GM18867 (cell line): ENCODE measurements at regions not wholly inside any gene's neighbourhood (a gene's known extent, or its start where the extent isn't known, plus 50 kb on each side); places are given as distances from the start of the nearest gene placed in this dataset.
A peak's percentile ranks its signal among the peaks of the same experiment; 100 is the strongest.
"Not testable (repeated sequence)": the region's sequence is repeated elsewhere in the genome, so short reads cannot be mapped to it uniquely, and the experiment has no call there.

Experiments
- ATAC-seq: cut with Tn5 transposase; IDR thresholded peaks from one replicate; pipeline ENCODE4 v1.9.1; 2021; ENCODE audit warnings: mild to moderate bottlenecking, moderate library complexity; ENCODE audit not compliant: unreplicated experiment

GRCh38 chrX:65971151-65971550 lies 68.7 kb downstream of the VSIG4 start:
- no peak for ATAC-seq

DNA sequence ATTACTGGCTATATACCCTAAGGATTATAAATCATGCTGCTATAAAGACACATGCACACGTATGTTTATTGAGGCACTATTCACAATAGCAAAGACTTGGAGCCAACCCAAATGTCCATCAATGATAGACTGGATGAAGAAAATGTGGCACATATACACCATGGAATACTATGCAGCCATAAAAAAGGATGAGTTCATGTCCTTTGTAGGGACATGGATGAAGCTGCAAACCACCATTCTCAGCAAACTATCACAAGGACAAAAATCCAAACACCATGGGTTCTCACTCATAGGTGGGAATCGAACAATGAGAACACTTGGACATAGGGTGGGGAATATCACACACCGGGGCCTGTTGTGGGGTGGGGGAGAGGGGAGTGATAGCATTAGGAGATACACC lies 72.7 kb downstream of the VSIG4 start:
- not testable (repeated sequence) for ATAC-seq

- no peak for ATAC-seq
Measured at GRCh38 chrX:65961714-65962113, 78.2 kb downstream of the VSIG4 start.

- ATAC-seq, result no peak
Measured at GRCh38 chrX:65948103-65948502, 91.8 kb downstream of the VSIG4 start.

GRCh38 chrX:65941775-65942174 lies 98.1 kb downstream of the VSIG4 start:
- no peak for ATAC-seq

- ATAC-seq, result no peak
Measured at GRCh38 chrX:65933085-65933589, 106.7 kb downstream of the VSIG4 start.

GRCh38 chrX:65932173-65933084 lies 107.5 kb downstream of the VSIG4 start:
- no peak for ATAC-seq

DNA sequence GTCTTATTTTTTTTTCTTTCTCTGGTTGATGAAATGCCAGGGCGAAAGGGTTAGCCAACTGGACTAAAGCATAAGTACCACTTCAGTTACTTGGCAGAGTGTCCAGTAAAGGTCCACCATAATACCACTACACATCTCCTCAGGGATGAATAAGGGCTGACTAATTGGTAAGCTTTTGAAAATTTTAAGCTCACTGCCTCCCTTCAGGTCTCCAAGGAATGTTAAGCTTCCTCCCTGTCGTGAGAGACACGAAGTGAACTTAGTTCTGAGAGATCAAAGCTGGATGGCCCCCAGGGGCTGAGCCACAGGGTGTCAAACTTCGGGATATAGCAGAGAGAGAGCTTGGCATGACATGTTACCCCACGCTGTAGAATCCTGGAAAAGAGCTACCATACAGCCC lies 111.4 kb downstream of the VSIG4 start:
- ATAC-seq, result no peak

DNA sequence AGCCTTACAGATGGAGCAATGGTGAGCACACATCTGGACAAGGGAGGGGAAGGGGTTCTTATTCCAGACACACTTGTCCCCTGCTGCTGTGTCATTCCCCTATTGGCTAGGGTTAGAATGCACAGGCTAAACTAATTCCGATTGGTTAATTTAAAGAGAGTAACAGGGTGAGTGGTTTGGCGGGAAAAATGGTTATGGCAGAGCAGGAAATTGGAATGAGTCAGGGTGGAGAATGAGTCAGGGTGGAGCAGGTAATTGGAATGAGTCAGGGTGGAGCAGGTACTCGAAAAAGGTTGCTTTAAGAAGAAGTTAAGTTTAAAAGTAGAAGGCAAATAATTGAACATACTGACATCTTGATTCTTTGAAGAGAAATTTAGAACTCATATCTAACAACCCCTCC lies 112.5 kb downstream of the VSIG4 start:
- not testable (repeated sequence) for ATAC-seq

DNA sequence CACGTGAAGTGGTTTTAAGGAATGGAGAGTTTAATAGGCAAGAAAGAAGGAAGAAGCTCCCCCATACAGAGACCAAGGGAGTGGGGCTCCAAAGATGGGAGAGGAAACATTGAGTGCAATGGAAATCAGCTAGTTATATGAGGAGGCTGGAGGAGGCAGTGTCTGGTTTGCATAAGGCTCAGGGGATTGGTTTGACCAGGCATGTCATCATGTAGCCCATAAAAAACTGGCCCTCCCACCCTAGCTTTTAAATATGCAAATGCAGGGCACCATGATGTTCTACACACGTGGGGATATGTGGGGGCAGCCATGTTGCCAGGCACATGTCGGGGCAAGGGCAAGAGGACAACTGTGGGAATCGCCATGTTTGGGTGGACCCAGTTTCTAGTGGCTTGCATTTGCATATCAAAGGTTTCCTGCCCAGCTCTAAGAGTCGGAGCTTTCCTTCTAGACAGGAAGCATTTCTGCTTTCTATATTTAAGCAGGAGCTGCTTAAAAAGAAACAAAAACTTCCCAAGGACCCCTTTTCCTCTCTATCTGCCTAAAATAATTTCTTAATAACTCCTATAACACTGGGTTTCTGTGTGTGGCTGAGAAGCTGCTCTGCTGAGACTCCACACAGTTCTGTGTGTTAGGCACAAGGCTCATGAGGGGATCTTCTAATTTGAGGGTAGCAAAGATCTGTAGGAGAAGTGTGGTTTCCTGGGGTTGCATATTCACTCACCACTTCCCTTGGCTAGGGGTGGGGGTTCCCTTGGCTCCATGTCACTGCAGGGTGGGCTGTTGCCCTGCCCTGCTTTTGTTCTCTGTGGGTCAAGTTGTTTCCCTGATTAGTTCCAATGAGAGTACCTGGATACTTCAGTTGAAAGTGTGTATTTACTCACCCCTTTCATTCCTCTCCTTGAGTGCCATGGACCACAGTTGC lies 113.5 kb downstream of the VSIG4 start:
- ATAC-seq, result peak; percentile 66

DNA sequence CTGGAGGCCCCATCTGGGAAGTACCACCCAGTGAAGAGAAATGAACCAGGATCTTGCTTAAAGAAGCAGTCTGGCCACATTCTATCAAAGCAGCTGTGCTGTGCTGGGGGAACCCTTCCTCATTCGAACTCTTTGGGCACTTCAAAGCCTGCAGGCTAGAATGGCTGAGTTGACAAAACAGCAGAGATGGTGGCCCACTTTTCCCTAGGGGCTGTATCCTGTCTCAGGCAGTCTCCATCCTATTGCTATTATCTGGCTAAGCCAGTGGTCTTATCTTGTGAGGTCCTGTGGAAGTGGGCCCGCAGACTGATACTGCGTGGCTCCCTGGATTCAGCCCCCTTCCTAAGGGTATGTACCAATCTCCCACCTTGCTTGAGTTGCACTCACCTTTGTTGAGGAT lies 114.3 kb downstream of the VSIG4 start:
- no peak for ATAC-seq

DNA sequence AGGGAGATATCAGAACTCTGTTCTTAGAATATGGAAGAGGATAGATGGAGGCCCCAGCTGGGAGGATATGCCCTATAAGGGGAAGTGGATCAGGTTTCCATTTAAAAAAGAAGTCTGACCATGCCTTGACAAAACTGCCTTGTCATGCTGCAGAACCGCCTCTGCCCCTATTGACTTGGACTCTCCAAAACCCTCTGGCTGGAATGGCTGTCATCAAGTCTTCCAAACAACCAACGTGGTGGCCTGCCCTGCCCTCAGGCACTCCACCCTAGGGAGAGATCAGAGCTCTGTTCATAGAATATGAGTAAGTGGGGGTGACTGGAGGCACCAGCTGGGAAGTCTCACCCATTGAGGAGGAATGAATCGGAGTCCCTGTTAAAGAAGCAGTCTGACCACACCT lies 114.9 kb downstream of the VSIG4 start:
- ATAC-seq, result no peak

DNA sequence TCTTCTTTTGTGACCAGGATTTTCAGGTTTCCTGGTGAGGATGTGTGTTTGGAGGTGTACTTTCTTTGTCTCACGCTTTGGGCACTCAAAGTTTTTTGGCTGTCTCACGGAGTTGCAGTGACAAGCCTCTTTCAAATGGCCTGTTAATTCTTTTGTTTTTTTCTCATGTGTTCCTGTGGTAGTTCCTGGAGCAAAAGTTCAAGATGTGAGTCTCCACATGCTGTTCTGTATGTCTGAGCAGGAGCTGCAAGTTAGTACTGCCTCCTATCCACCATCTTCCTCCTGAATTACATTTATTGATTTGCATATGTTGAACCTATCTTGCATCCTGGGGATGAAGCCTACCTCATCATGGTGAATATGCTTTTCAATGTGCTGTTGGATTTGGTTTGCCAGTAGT lies 118.5 kb downstream of the VSIG4 start:
- ATAC-seq, result no peak

DNA sequence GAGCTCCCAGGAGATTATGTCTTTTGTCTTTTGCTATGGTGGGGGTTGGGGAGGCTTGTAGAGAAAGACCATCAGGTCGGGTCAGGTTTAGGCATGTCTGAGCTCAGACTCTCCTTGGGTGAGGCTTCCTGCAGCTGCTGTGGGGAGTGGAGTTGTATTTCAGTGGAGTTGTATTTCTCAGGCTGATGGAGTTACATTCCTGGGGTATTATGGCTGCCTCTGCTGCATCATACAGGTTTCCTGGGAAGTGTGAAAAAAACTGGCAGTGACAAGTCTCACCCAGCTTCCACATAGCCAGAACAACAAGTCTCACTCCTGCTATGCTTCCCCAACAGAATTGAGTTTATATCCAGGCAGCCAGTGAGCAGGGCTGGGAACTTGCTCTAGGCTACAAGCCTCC lies 119.3 kb downstream of the VSIG4 start:
- ATAC-seq, result no peak

DNA sequence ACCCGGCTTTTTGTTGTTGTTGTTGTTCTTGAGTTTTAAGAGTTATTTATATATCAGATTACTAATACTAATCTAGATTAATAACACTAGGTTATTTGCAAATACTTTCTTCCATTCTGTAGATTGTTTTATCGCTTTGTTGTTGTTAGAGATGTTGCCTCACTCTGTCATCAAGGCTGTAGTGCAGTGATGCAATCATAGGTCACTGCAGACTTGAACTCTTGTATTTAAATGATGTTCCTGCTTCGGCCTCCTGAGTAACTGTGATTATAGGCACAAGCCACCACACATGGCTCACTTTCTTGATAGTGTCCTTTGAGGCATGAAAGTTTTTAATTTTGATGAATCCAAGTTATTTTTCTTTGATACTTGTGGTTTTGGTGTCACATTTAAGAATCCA lies 129.0 kb downstream of the VSIG4 start:
- no peak for ATAC-seq

DNA sequence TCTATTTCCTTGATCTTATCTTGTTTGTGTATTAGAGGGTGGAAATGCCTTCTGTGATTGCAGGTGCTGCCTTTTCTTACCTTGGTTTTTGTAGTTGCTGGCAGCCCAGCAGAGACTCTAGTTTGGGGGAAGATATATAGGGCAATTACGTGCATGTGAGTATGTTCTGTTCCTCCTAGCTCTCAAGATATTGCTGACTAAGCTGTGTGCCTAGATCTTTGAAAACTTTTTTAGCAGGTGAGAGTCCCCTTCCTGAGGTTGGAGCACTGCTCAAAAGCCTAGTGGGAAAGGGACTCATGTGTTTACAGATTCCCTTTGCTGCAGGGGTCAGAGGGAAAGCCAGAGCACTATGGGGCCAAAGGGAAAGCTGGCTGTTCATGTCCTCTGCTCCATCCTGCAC lies 136.1 kb downstream of the VSIG4 start:
- ATAC-seq, result no peak

DNA sequence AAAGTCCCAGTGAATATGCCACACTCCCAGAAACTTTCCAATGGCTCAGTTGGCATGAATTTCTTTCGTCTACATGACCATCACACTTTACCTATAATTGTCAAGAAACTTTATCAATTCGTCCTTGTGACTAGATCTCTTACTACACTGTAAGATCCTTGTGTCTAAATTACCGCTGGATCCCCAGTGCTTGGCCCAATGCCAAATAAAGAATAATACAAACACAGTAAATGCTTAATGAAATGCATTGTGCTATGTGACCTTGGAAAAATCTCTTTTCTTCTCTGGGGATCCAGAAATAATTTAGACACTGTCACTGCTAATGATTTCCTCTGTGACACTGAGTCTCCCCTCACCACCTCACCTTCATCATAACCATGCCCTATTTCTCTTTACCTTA lies 137.9 kb downstream of the VSIG4 start:
- no peak for ATAC-seq

DNA sequence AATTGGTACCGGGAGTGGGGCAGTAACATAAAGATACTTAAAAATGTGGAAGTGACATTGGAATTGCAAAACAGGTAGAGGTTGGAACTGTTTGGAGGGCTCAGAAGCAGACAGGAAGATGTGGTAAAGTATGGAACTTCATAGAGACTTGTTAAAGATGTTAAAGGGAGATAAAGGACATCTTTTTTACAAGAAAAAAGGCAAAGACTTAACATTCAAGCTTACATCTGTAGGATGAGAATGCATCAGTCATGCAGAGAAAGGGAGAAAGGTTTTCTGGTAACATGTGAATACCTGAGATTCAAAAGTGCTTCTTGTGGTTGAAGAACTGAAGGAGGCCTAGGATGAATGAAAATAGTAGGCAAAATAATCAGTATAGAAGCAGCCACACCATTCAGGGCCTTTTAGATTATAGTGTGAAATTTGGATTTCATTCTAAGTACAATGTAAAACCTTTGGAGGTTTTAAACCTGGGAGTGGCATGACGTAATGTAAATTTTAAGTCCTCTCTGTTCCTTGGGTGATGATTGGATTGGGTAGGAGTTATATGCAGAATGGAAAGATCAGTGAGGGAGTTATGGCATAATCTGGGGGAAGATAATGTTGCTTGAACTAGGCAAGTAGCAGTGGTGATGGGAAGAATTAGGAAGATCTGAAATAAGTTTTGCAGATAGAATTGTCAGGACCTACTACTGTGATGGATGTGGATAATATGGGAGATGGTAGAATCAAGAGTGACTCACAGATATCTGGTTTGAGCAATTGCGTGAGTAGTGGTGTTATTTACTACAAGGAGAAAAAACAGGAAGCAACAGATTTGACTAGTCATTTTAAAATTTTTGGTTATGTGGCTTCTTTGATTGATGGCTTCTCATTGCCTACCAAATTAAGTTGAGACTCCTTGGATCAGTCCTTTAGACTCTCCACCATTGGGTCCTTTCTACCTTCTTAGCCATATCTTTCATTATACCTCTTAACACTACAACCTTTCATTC lies 138.7 kb downstream of the VSIG4 start:
- ATAC-seq, result no peak

GRCh38 chrX:65894133-65894532 lies 145.7 kb downstream of the VSIG4 start:
- no peak for ATAC-seq

GRCh38 chrX:65891817-65892216 lies 148.1 kb downstream of the VSIG4 start:
- ATAC-seq, result not testable (repeated sequence)
